SK-N-SH (cell line): ENCODE measurements at regions not wholly inside any gene's neighbourhood (a gene's known extent, or its start where the extent isn't known, plus 50 kb on each side); places are given as distances from the start of the nearest gene placed in this dataset.

ENCODE experiments used
- CTCF ChIA-PET: fragments of 300-600, 350-600 bp; formaldehyde crosslinking; extraction: SDS; loops from one replicate; lab custom pipeline; 2021; lab: Yijun Ruan, JAX
- POLR2A ChIA-PET: fragments of 350-600 bp; sonication (Branson Sonifier 250); formaldehyde crosslinking; extraction: SDS; loops from one replicate; lab custom pipeline; 2020; ENCODE audit warnings: antibody characterized with exemption, inconsistent platforms; lab: Yijun Ruan, JAX
- DNase-seq: peaks from one replicate; pipeline ENCODE4 v3.0.0; 2012
- H2AFZ ChIP-seq: fragments of 200-600 bp; sonication (generic); 2 replicates; pipeline ENCODE4 v1.8.1; 2016; ENCODE audit warnings: antibody characterized with exemption, mild to moderate bottlenecking, low read depth
- H3F3A ChIP-seq: fragments of 200-600 bp; sonication (generic); replicated peaks from 2 replicates; pipeline ENCODE3; 2016; ENCODE audit warnings: antibody characterized with exemption, mild to moderate bottlenecking; ENCODE audit not compliant: insufficient read depth
- H3K27ac ChIP-seq, 2 experiments: fragments of 200-500 bp in 1 of 2; fragments of 200-600 bp in 1 of 2; sonication (Bioruptor generic) in 1 of 2; sonication (generic), shearing (Covaris generic) in 1 of 2; 2 replicates each; pipeline versions ENCODE4 v1.5.1 to v1.6.1; 2014 to 2016; ENCODE audit warnings: low read depth in 2 of 2, inconsistent platforms in 1 of 2, low read length in 1 of 2, mild to moderate bottlenecking in 1 of 2, mixed read lengths in 1 of 2
- H3K27me3 ChIP-seq: fragments of 200-600 bp; sonication (generic), shearing (Covaris generic); 2 replicates; pipeline ENCODE4 v1.6.1; 2016; ENCODE audit warnings: mixed run types; ENCODE audit not compliant: insufficient read depth
- H3K36me3 ChIP-seq, 2 experiments: fragments of 200-500 bp in 1 of 2; fragments of 200-600 bp in 1 of 2; sonication (Bioruptor generic) in 1 of 2; sonication (generic) in 1 of 2; replicated peaks in 1 of 2; 2 replicates each; pipeline versions ENCODE3 to v1.5.1; 2014 to 2016; ENCODE audit warnings: low read length in 1 of 2, mild to moderate bottlenecking in 1 of 2; ENCODE audit not compliant: insufficient read depth in 2 of 2, control insufficient read depth in 1 of 2
- H3K4me1 ChIP-seq, 2 experiments: fragments of 200-500 bp in 1 of 2; fragments of 200-600 bp in 1 of 2; sonication (Bioruptor generic) in 1 of 2; sonication (generic), shearing (Covaris generic) in 1 of 2; 2 replicates each; pipeline versions ENCODE4 v1.5.1 to v1.6.1; 2014 to 2016; ENCODE audit warnings: low read depth in 1 of 2, low read length in 1 of 2, mixed run types in 1 of 2; ENCODE audit not compliant: insufficient read depth in 2 of 2, control insufficient read depth in 1 of 2
- H3K4me2 ChIP-seq: fragments of 200-600 bp; sonication (generic), shearing (Covaris generic); 2 replicates; pipeline ENCODE4 v1.6.1; 2017; ENCODE audit warnings: mixed run types
- H3K4me3 ChIP-seq, 2 experiments: fragments of 200-500 bp in 1 of 2; fragments of 200-600 bp in 1 of 2; sonication (Bioruptor generic) in 1 of 2; sonication (generic), shearing (Covaris generic) in 1 of 2; 2 replicates each; pipeline versions ENCODE4 v1.5.1 to v1.8.1; 2014 to 2016; ENCODE audit warnings: low read depth in 2 of 2, inconsistent platforms in 1 of 2, low read length in 1 of 2, mild to moderate bottlenecking in 1 of 2, mixed read lengths in 1 of 2, moderate library complexity in 1 of 2
- H3K79me2 ChIP-seq: fragments of 200-600 bp; sonication (generic); 2 replicates; pipeline ENCODE4 v1.8.1; 2017; ENCODE audit warnings: mild to moderate bottlenecking; ENCODE audit not compliant: insufficient read depth
- H3K9ac ChIP-seq: fragments of 200-600 bp; sonication (generic); 2 replicates; pipeline ENCODE4 v1.6.1; 2017; ENCODE audit warnings: mixed run types
- H3K9me2 ChIP-seq: fragments of 200-600 bp; sonication (generic); 2 replicates; pipeline ENCODE4 v1.6.1; 2017; ENCODE audit warnings: mixed run types
- H3K9me3 ChIP-seq: fragments of 200-600 bp; sonication (generic); 2 replicates; pipeline ENCODE4 v1.6.1; 2017; ENCODE audit warnings: mixed run types, mild to moderate bottlenecking, moderate library complexity
- H4K20me1 ChIP-seq: fragments of 200-600 bp; sonication (generic); 2 replicates; pipeline ENCODE4 v1.6.1; 2017; ENCODE audit warnings: mild to moderate bottlenecking, mixed run types; ENCODE audit not compliant: insufficient read depth
- CTCF ChIP-seq: fragments of 200-600 bp; sonication (generic); IDR thresholded peaks from 2 replicates; pipeline ENCODE4 v1.6.1; 2017; ENCODE audit warnings: antibody characterized with exemption, mild to moderate bottlenecking, moderate library complexity
- ELF1 ChIP-seq: IDR thresholded peaks from 2 replicates; pipeline ENCODE4 v1.4.0; 2012
- FOXJ3 ChIP-seq: sonication (generic); formaldehyde crosslinking; IDR thresholded peaks from 2 replicates; pipeline ENCODE4 v1.5.1; 2020; ENCODE audit warnings: mild to moderate bottlenecking, missing genetic modification reagents
- GABPA ChIP-seq: IDR thresholded peaks from 2 replicates; pipeline ENCODE4 v1.4.0; 2012; ENCODE audit warnings: low read depth, mild to moderate bottlenecking
- GATA2 ChIP-seq: sonication (generic); formaldehyde crosslinking; IDR thresholded peaks from 2 replicates; pipeline ENCODE4 v1.5.0; 2020; ENCODE audit warnings: mild to moderate bottlenecking, missing genetic modification reagents
- MAX ChIP-seq: IDR thresholded peaks from 2 replicates; pipeline ENCODE4 v1.4.0; 2012; ENCODE audit warnings: low read depth
- MEF2A ChIP-seq: IDR thresholded peaks from 2 replicates; pipeline ENCODE4 v1.4.0; 2012; ENCODE audit warnings: low read depth, borderline replicate concordance
- MXI1 ChIP-seq: IDR thresholded peaks from 2 replicates; pipeline ENCODE4 v1.6.1; 2012; ENCODE audit warnings: mild to moderate bottlenecking, low read depth, low read length, improper control_type of control experiment
- PBX3 ChIP-seq: IDR thresholded peaks from 2 replicates; pipeline ENCODE4; 2012
- POLR2AphosphoS5 ChIP-seq: IDR thresholded peaks from 2 replicates; pipeline ENCODE4 v1.6.1; 2012; ENCODE audit warnings: low read depth, low read length
- RAD21 ChIP-seq: IDR thresholded peaks from 2 replicates; pipeline ENCODE4 v1.6.1; 2012; ENCODE audit warnings: mild to moderate bottlenecking, low read length
- RFX5 ChIP-seq: IDR thresholded peaks from 2 replicates; pipeline ENCODE4 v1.6.1; 2012; ENCODE audit warnings: mild to moderate bottlenecking, improper control_type of control experiment, low read length
- RXRA ChIP-seq: IDR thresholded peaks from 2 replicates; pipeline ENCODE4 v1.4.0; 2012; ENCODE audit warnings: low read depth, mild to moderate bottlenecking, borderline replicate concordance
- SIN3A ChIP-seq: IDR thresholded peaks from 2 replicates; pipeline ENCODE4 v1.6.1; 2012; ENCODE audit warnings: low read depth, mild to moderate bottlenecking, low read length, moderate library complexity, borderline replicate concordance
- TAF1 ChIP-seq: IDR thresholded peaks from 2 replicates; pipeline ENCODE4 v1.6.1; 2012; ENCODE audit warnings: low read depth, mild to moderate bottlenecking, low read length, moderate library complexity, borderline replicate concordance
- TCF12 ChIP-seq: IDR thresholded peaks from 2 replicates; pipeline ENCODE4 v1.4.0; 2012
- USF1 ChIP-seq: IDR thresholded peaks from 2 replicates; pipeline ENCODE4 v1.4.0; 2012; ENCODE audit warnings: low read depth, borderline replicate concordance
- ZBTB33 ChIP-seq: IDR thresholded peaks from 2 replicates; pipeline ENCODE4 v1.4.0; 2012; ENCODE audit warnings: low read depth, borderline replicate concordance
- WGBS: methylation state at CpG from one replicate; pipeline ENCODE4 v1.1.6; 2017; ENCODE audit warnings: low lambda C conversion rate; 5-methylcytosine and 5-hydroxymethylcytosine counted together

GRCh38 chr12:4849115-4849541 is 60.6 kb upstream of the KCNA1 start:
- H3K4me3 ChIP-seq, result no peak overlapping the region
- no peaks in the 10 kb centered on the region for H3K9me3 ChIP-seq
- WGBS, result under 1% methylated on average over 5 of the region's 5 CpGs
- no peaks in the 10 kb centered on the region for H3F3A ChIP-seq
- peak; percentile 35; the same call in 1 of the 2 replicates for TF ChIP-seq RAD21
- TF ChIP-seq CTCF, result peak; percentile 61
- TF ChIP-seq MAX, result no peak
- no peak for TF ChIP-seq TAF1
- peak; percentile 54 for DNase-seq
- no peak overlapping the region for H2AFZ ChIP-seq
- no peaks in the 10 kb centered on the region for H3K4me1 ChIP-seq
- no peaks in the 10 kb centered on the region for H3K9me2 ChIP-seq
- no peaks in the 10 kb centered on the region for H3K36me3 ChIP-seq
- no peaks in the 10 kb centered on the region for H3K79me2 ChIP-seq
- no peak overlapping the region for H3K9ac ChIP-seq
- H3K4me2 ChIP-seq, result no peak overlapping the region
- H3K27ac ChIP-seq, result no peak overlapping the region
- H4K20me1 ChIP-seq, result no peaks in the 10 kb centered on the region
- H3K27me3 ChIP-seq, result peaks cover 54% of the 10 kb centered on the region
- POLR2A ChIA-PET, result no interaction called here
- CTCF ChIA-PET, result interaction anchor here (0.5 to 2.7 kb wide), 19 partner anchors 9 to 599 kb away, joined by 3 to 33 read pairs (median 3); no protein-coding TSS in a partner anchor

GRCh38 chr12:4849795-4850345 is 59.8 kb upstream of the KCNA1 start:
- Histone ChIP-seq H3K4me1 (no peaks in the 10 kb centered on the region), H3K9me2 (no peaks in the 10 kb centered on the region), H3K27me3 (peaks cover 55% of the 10 kb centered on the region), H2AFZ (no peak overlapping the region), H3F3A (no peaks in the 10 kb centered on the region), H3K4me2 (no peak overlapping the region), H3K9ac (no peak overlapping the region), H4K20me1 (no peaks in the 10 kb centered on the region), H3K9me3 (no peaks in the 10 kb centered on the region), H3K4me3 (no peak overlapping the region), H3K79me2 (no peaks in the 10 kb centered on the region), H3K27ac (no peak overlapping the region), H3K36me3 (no peaks in the 10 kb centered on the region)
- ChIA-PET POLR2A (no interaction called here), CTCF (interaction anchor here (0.6 to 1.2 kb wide), 6 partner anchors 11 to 234 kb away, joined by 3 to 4 read pairs (median 4); no protein-coding TSS in a partner anchor)
- no peak for TF ChIP-seq MAX
- TF ChIP-seq MXI1, result no peak
- TF ChIP-seq POLR2AphosphoS5, result no peak
- TF ChIP-seq TCF12, result no peak
- TF ChIP-seq RAD21, result no peak
- no peak for TF ChIP-seq RFX5
- TF ChIP-seq ZBTB33, result no peak
- no peak for TF ChIP-seq GABPA
- TF ChIP-seq GATA2 (CRISPR knock-in tag), result no peak
- TF ChIP-seq USF1, result no peak
- no peak for TF ChIP-seq FOXJ3 (CRISPR knock-in tag)
- no peak for TF ChIP-seq RXRA
- TF ChIP-seq SIN3A, result no peak
- TF ChIP-seq PBX3, result no peak
- no peak for TF ChIP-seq ELF1
- no peak for TF ChIP-seq MEF2A
- DNase-seq, result no peak
- WGBS, result 9% methylated on average over 18 of the region's 18 CpGs
